GM08714 (cell line): ENCODE measurements at regions not wholly inside any gene's neighbourhood (a gene's known extent, or its start where the extent isn't known, plus 50 kb on each side); places are given as distances from the start of the nearest gene placed in this dataset.
"Not testable (repeated sequence)": the region's sequence is repeated elsewhere in the genome, so short reads cannot be mapped to it uniquely, and the experiment has no call there.

Experiments
- H3K4me3 ChIP-seq: fragments of 200-500 bp; sonication (Bioruptor generic); 2 replicates; pipeline ENCODE4 v1.5.1; 2014; ENCODE audit warnings: mild to moderate bottlenecking, low read length, inconsistent platforms
- ZNF274 ChIP-seq: IDR thresholded peaks from 2 replicates; pipeline ENCODE4 v1.6.1; 2012; ENCODE audit warnings: mild to moderate bottlenecking, low read depth, low read length

- H3K4me3 ChIP-seq: not testable (repeated sequence)
Observed at GRCh38 chr12:9417947-9418668, 189.6 kb downstream of the KLRB1 start.

- H3K4me3 ChIP-seq: not testable (repeated sequence)
Observed at GRCh38 chr12:9417341-9417740, 190.4 kb downstream of the KLRB1 start.

DNA sequence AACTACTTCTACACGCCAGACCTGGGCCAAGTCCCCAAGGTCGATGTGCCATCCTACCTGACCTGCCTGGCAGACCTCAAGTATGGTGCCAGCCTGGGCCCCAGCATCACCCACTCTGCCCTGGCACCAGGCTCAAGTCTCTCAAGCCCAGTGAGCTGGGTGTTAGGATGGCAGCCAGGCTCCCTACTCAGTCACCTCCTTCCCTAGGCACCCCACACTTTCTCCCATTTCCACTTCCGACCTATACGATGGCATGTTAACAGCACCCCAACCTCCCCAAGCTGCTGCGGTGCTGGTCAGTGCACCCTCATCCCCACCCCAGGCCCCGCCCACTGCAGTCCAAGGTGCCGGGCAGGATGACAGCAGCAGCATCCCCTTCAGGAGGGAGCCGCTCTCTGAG, 191.4 kb downstream of the KLRB1 start:
- H3K4me3 ChIP-seq: not testable (repeated sequence)

- H3K4me3 ChIP-seq: not testable (repeated sequence)
Observed at GRCh38 chr12:9415898-9416297, 191.8 kb downstream of the KLRB1 start.

DNA sequence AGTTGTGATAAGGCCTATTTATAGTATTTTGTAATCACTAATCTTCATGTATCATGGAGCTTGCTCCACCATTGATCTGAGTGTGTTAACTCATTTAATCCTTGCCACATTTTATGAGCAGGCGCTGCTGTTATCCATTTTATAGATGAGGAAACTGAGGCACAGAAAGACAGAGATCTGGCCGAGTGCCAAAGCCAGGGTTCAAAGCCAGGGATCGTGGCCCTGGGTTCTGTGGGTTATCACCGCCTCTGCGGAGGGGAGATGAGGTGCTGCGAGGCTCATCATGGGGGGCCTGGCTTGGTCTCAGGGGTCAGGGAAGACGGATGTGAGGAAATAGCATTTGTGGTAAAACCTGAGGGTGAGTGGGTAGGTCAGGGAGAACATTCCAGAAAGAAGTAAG, 193.9 kb downstream of the KLRB1 start:
- H3K4me3 ChIP-seq: not testable (repeated sequence)

DNA sequence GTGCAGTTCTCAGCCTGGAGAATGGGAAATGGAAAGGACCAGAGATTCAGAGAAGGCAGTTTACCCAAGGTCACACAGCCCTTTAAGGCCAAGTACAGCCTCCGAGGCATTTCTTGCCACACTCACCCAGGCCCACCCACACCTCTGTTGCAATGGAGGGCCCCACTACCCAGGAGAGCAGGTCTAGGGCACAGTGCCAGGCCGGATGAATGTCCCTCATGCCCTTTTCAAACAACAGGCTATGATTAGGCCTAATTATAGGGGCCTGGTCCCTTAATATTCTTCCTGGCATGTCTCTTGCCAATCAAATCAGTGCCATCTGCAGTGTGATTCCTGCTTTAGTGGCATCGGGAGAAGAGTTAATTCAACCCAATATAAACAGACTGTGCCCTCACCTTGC, 195.3 kb downstream of the KLRB1 start:
- not testable (repeated sequence) for H3K4me3 ChIP-seq

DNA sequence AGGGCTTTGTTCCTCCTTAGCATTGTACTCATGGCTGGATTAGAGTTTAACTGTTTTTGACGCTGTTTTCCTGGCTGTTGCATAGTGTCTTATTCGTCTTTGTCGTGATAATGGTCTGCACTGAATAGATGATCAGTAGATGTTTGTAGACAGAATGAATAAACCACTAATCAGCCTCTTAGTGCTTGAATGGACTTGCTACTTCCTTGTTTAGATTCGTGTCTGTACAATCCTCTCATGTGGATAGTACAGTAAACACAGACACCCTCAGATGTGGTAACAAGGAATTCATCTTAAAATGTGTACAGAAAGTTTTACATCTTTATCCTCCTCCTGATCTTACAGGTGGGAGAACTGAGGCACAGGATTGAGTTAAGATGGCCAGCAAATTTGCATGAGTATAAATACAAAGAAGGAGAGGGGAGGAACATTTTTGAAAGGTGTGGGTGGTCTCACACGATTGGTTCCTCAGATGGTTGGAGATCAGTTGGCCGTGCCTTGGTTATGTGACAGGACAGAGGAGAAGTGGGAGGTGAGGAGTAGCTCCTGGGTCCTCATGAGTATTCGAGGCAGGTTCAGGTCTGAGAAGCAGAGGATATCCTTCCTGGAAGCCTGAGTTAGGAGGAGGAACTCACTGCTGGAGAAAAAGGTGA, 196.0 kb downstream of the KLRB1 start:
- not testable (repeated sequence) for H3K4me3 ChIP-seq

DNA sequence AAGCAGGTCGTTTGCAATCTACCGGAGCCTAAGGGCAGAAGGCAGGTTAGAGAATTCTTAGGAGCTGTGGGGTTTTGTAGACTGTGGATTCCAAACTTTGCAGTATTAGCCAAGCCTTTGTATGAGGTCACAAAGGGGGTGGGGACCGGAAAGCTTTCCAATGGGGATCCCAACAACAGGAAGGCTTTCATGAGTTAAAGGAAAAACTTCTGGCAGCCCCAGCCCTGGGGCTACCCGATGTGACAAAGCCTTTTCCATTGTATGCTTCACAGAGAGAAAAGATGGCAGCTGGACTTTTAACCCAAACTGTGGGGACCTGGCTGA, 199.2 kb upstream of the PZP start:
- H3K4me3 ChIP-seq: not testable (repeated sequence)

DNA sequence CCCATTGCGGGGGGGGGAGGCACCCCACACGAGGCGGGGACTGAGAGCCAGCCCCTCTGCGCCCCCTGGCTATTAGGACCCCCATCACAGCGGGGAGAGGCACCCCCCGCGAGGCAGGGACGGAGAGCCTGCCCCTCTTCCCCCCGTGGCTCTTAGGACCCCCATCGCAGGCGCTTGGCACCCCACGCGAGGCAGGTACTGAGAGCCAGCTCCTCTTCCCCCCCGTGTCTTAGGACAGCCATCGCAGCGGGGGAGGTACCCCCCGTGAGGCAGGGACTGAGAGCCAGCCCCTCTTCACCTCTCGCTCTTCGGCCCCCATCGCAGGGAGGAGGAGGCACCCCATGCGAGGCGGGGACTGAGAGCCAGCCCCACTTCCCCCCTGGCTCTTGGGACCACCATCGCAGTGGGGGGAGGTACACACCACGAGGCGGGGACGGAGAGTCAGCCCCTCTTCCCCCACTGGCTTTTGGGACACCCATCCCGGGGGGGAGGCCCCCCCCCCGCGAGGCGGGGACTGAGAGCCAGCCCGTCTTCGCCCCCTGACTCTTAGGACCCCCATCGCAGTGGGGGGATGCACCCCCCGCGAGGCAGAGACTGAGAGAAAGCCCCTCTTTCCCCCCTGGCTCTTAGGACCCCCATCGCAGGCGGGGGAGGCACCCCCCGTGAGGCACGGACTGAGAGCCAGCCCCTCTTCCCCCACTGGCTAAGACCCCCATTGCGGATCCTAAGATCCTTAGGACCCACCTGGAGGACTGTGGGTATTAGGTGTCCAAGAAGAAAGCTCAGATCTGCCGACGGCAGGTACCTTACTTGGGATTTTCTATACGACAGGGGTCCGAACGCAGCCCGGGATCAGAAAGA, 198.6 kb upstream of the PZP start:
- no peak overlapping the region for H3K4me3 ChIP-seq
- TF ChIP-seq ZNF274: no peak

- no peak overlapping the region for H3K4me3 ChIP-seq
- TF ChIP-seq ZNF274: no peak
Observed at GRCh38 chr12:9405886-9406563, 197.8 kb upstream of the PZP start.

- TF ChIP-seq ZNF274: no peak
- H3K4me3 ChIP-seq: no peak overlapping the region
Observed at GRCh38 chr12:9404469-9405260, 196.5 kb upstream of the PZP start.

DNA sequence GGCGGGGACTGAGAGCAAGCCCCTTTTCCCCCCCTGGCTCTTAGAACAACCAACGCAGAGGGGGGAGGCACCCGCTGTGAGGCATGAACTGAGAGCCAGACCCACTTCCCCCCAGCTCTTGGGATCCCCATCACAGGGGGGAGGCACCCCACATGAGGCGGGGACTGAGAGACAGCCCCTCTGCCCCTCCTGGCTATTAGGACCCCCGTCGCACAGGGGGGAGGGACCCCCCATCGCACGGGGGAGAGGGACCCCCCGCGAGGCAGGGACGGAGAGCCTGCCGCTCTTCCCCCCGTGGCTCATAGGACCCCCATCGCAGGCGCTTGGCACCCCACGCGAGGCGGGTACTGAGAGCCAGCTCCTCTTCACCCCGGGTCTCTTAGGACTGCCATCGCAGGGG, 195.8 kb upstream of the PZP start:
- no peak for TF ChIP-seq ZNF274
- H3K4me3 ChIP-seq: no peak overlapping the region

DNA sequence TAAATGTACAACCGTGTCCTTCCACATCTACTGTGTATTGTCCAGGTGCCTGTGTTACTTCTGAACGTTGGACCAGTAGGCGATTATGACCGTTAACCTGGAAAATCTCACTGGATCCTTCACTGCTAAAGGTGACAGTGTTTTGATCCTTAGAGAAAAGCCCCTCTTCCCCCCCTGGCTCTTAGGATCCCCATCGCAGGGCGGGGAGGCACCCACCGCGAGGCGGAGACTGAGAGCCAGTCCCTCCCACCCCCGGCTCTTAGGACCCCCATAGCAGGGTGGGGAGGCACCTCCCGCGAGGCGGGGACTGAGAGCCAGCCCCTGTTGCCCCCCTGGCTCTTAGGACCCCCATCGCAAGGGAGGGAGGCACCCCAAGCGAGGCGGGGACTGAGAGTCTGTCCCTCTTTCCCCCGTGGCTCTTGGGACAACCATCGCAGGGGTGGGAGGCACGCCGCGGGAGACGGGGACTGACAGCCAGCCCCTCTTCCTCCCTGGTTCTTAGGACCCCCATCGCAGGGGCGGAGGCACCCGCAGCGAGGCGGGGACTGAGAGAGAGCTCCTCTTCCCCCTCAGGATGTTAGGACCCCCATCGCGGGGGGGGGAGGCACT, 194.3 kb upstream of the PZP start:
- H3K4me3 ChIP-seq: not testable (repeated sequence)

- not testable (repeated sequence) for H3K4me3 ChIP-seq
Observed at GRCh38 chr12:9396367-9396766, 188.2 kb upstream of the PZP start.

DNA sequence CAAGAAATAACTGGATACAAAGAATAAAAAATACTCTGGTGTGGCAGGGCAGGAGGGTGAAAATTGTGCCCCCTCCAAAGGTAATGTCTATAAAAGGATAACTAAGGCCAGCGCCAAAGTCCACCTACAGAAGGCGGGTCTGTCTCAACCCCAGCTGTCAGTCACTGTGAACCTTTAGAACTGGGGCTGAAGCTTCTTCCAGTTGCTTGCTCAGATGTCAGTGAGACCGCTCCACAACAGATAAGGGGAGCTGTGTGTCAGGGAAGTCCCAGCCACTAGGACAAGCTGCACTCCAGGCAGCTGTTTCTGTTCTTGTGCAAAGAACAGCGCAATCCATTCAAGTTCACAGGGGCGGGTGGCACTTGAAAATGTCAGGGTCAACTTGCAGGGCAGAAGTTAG, 187.0 kb upstream of the PZP start:
- H3K4me3 ChIP-seq: not testable (repeated sequence)
